ENCODE measurements at regions not wholly inside any gene's neighbourhood (a gene's known extent, or its start where the extent isn't known, plus 50 kb on each side); places are given as distances from the start of the nearest gene placed in this dataset.
A peak's percentile ranks its signal among the peaks of the same experiment; 100 is the strongest.

DNA sequence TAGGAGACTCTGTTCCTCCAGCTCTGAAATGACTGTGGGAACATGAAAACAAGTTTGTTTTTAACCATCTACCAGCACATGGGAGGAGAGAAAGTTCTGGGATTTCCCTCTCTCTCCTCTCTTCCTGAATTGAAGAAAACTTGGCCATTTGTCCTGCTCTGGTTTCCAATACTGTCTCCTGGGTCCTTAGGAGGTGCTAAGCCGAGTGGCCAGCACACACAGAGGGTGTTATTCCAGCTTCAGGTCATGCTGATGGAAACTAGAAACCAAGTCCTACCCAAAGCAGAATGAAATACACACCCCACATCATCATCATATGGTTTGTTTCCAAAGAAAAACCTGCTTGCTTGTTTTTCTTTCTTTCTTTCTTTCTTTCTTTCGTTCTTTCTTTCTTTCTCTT lies 172.7 kb downstream of the RPLP1 start:
- no peak overlapping the region for H3K27ac ChIP-seq (ENCODE audit: low read depth in 2 of 2, low read length in 1 of 2)
- TF ChIP-seq CHD2 (IDR thresholded peaks at IDR 0.05; ENCODE audit: low read length, partially characterized antibody) (no peak), FOSL2 (IDR thresholded peaks at IDR 0.05; ENCODE audit: borderline replicate concordance, low read depth) (no peak), JUND (IDR thresholded peaks at IDR 0.05) (no peak), CTCF (IDR thresholded peaks at IDR 0.05) (no peak), MXI1 (IDR thresholded peaks at IDR 0.05; ENCODE audit: low read depth, low read length) (no peak)
- TF ChIP-seq, protein P1, sequence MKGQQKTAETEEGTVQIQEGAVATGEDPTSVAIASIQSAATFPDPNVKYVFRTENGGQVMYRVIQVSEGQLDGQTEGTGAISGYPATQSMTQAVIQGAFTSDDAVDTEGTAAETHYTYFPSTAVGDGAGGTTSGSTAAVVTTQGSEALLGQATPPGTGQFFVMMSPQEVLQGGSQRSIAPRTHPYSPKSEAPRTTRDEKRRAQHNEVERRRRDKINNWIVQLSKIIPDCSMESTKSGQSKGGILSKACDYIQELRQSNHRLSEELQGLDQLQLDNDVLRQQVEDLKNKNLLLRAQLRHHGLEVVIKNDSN (IDR thresholded peaks at IDR 0.05; ENCODE audit: borderline replicate concordance, low read depth) = no peak
- no peaks in the 10 kb centered on the region for H4K20me1 ChIP-seq (ENCODE audit: insufficient read depth)
- WGBS (ENCODE audit: low lambda C conversion rate) = 10% methylated on average over 1 of the region's 2 CpGs
- H3K79me2 ChIP-seq (ENCODE audit: insufficient read depth) = no peaks in the 10 kb centered on the region
- no peak overlapping the region for H3K9ac ChIP-seq
- H3K9me3 ChIP-seq = no peaks in the 10 kb centered on the region
- no peak overlapping the region for H3K4me3 ChIP-seq (ENCODE audit: low read depth in 2 of 2, low read length in 1 of 2)
- no peak for DNase-seq
- POLR2A ChIA-PET = no interaction called here
- no peaks in the 10 kb centered on the region for H3K36me3 ChIP-seq (replicated peaks in 1 of 2; ENCODE audit: control insufficient read depth in 1 of 2, insufficient read depth in 2 of 2, low read length in 1 of 2)
- H3K4me1 ChIP-seq (ENCODE audit: control insufficient read depth in 1 of 2, insufficient read depth in 2 of 2, low read depth in 1 of 2, low read length in 1 of 2) = peaks cover 0 to 9% of the 10 kb centered on the region in 2 experiments; a peak in 1 of 4 replicates
- no peaks in the 10 kb centered on the region for H3F3A ChIP-seq (replicated peaks; ENCODE audit: insufficient read depth)
- H3K4me2 ChIP-seq = no peak overlapping the region
- CTCF ChIA-PET = no interaction called here
- H3K9me2 ChIP-seq = no peaks in the 10 kb centered on the region
- H3K27me3 ChIP-seq (ENCODE audit: insufficient read depth) = peaks cover 15% of the 10 kb centered on the region
- no peak overlapping the region for H2AFZ ChIP-seq (ENCODE audit: low read depth)

DNA sequence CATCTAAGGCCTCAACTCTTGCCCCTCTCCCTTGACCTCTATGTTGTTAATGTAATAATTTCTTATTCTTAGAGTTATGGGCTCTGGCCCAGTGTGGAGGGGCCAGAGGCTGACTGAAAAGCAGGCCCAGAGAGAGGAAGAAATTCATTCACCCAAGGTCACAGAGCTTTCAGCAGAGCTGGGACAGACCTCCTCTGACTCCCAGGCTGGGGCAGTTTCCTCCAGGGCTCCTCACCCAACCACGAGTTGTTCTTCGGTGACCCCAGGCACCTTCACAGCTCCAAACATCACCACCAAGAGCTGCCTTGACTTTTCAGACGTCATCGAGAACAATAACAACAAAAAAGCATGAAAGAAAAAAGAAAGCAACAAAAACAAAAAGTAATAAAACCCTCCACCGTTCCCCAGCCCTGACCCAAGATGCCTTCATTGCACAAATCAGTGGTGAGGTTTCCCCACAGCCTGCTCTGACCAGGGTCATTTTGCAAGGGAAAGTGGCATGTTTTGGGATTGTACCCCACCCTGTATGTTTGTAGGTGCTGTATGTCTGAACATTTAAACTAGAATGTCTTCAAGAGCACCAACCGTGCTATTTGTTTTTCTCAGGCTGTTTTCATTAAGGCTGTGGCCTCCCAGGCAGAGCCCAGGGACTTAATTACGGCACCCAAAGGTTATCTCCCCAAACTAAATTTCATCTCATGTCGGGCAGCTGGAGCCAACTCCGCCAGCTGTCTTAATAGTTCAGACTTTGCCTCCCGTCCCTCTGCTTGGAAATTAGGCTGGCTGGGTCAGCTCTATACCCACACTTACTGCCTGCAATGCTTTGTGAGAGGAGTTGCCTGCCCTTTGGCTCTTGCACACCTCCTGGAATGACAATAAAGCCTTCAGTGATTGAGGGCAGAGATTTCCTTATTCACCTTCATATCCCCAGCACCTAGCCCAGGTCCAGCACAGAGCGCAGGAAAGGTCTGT lies 173.8 kb downstream of the RPLP1 start:
- POLR2A ChIA-PET = no interaction called here
- Histone ChIP-seq H3K9me3 (no peaks in the 10 kb centered on the region), H3K4me3 (ENCODE audit: low read depth in 2 of 2, low read length in 1 of 2) (no peak overlapping the region), H3K9ac (no peak overlapping the region), H3K4me2 (no peak overlapping the region), H4K20me1 (ENCODE audit: insufficient read depth) (no peaks in the 10 kb centered on the region), H3K4me1 (ENCODE audit: control insufficient read depth in 1 of 2, insufficient read depth in 2 of 2, low read depth in 1 of 2, low read length in 1 of 2) (peaks cover 0 to 9% of the 10 kb centered on the region in 2 experiments; a peak in 1 of 4 replicates), H2AFZ (ENCODE audit: low read depth) (no peak overlapping the region), H3K79me2 (ENCODE audit: insufficient read depth) (no peaks in the 10 kb centered on the region), H3F3A (replicated peaks; ENCODE audit: insufficient read depth) (no peaks in the 10 kb centered on the region), H3K27ac (ENCODE audit: low read depth in 2 of 2, low read length in 1 of 2) (no peak overlapping the region), H3K27me3 (ENCODE audit: insufficient read depth) (peaks cover 15% of the 10 kb centered on the region), H3K36me3 (replicated peaks in 1 of 2; ENCODE audit: control insufficient read depth in 1 of 2, insufficient read depth in 2 of 2, low read length in 1 of 2) (no peaks in the 10 kb centered on the region), H3K9me2 (no peaks in the 10 kb centered on the region)
- DNase-seq = peak; percentile 41
- CTCF ChIA-PET = interaction anchor here (1.1 kb wide), 2 partner anchors 50 to 148 kb away, joined by 3 read pairs; no protein-coding TSS in a partner anchor
- WGBS (ENCODE audit: low lambda C conversion rate) = 40% methylated on average over 11 of the region's 11 CpGs
- TF ChIP-seq CTCF (IDR thresholded peaks at IDR 0.05) (no peak), RCOR1 (IDR thresholded peaks at IDR 0.05; ENCODE audit: low read length) (peak; percentile 37; the same call in 1 of the 2 replicates), GATA2 (CRISPR knock-in tag; IDR thresholded peaks at IDR 0.05) (peak; percentile 54), SMC3 (IDR thresholded peaks at IDR 0.05; ENCODE audit: low read depth, low read length) (no peak)
- TF ChIP-seq, protein P2, sequence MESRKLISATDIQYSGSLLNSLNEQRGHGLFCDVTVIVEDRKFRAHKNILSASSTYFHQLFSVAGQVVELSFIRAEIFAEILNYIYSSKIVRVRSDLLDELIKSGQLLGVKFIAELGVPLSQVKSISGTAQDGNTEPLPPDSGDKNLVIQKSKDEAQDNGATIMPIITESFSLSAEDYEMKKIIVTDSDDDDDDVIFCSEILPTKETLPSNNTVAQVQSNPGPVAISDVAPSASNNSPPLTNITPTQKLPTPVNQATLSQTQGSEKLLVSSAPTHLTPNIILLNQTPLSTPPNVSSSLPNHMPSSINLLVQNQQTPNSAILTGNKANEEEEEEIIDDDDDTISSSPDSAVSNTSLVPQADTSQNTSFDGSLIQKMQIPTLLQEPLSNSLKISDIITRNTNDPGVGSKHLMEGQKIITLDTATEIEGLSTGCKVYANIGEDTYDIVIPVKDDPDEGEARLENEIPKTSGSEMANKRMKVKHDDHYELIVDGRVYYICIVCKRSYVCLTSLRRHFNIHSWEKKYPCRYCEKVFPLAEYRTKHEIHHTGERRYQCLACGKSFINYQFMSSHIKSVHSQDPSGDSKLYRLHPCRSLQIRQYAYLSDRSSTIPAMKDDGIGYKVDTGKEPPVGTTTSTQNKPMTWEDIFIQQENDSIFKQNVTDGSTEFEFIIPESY (IDR thresholded peaks at IDR 0.05; ENCODE audit: borderline replicate concordance, low read depth) = no peak

Measured in SK-N-SH (cell line).